ENCODE measurements at regions not wholly inside any gene's neighbourhood (a gene's known extent, or its start where the extent isn't known, plus 50 kb on each side); places are given as distances from the start of the nearest gene placed in this dataset.
"Not testable (repeated sequence)": the region's sequence is repeated elsewhere in the genome, so short reads cannot be mapped to it uniquely, and the experiment has no call there.

DNA sequence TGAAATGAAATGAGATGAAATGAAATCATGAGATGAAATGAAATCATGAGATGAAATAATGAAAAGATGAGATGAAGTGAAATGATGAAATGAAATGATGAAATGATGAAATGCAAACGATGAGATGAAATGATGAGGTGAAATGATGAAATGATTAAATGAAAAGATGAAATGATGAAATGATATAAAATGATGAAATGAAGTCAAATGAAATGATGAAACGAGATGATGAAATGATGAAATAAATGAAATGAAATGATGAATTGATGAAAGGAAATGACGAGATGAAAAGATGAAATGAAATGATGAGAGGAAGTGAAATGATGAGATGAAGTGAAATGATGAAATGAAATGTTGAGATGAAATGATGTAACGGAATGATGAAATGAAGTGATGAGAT is 595.6 kb downstream of the TP53TG3F start:
- no peaks in the 10 kb centered on the region for H3K36me3 ChIP-seq (ENCODE audit: insufficient read depth, low read length)
- H3K9me3 ChIP-seq (ENCODE audit: control insufficient read depth in 1 of 2, low read length in 2 of 2), result no peaks in the 10 kb centered on the region
- no peaks in the 10 kb centered on the region for H3K27me3 Mint-ChIP-seq
- no peak for DNase-seq
- H3K4me3 ChIP-seq (ENCODE audit: low read length in 2 of 2), result no peak overlapping the region
- ChIA-PET CTCF (ENCODE audit: partially characterized antibody) (no interaction called here), POLR2A (ENCODE audit: partially characterized antibody) (no interaction called here)
- peaks cover 4 to 11% of the 10 kb centered on the region in 2 donors for H3K36me3 Mint-ChIP-seq
- H3K4me1 Mint-ChIP-seq, result no peaks in the 10 kb centered on the region
- no peak overlapping the region for H3K27ac ChIP-seq (ENCODE audit: low read depth, low read length)
- peaks cover 2 to 43% (median 23%) of the 10 kb centered on the region in 8 donors for H3K9me3 Mint-ChIP-seq
- intact Hi-C loops (cut with micrococcal nuclease), result no loop called here
- H3K4me1 ChIP-seq (ENCODE audit: insufficient read depth, low read length), result no peaks in the 10 kb centered on the region
- H3K27ac Mint-ChIP-seq, result no peak overlapping the region
- no peaks in the 10 kb centered on the region for H3K27me3 ChIP-seq (ENCODE audit: insufficient read depth, low read length)
- H3K4me3 Mint-ChIP-seq, result no peak overlapping the region

DNA sequence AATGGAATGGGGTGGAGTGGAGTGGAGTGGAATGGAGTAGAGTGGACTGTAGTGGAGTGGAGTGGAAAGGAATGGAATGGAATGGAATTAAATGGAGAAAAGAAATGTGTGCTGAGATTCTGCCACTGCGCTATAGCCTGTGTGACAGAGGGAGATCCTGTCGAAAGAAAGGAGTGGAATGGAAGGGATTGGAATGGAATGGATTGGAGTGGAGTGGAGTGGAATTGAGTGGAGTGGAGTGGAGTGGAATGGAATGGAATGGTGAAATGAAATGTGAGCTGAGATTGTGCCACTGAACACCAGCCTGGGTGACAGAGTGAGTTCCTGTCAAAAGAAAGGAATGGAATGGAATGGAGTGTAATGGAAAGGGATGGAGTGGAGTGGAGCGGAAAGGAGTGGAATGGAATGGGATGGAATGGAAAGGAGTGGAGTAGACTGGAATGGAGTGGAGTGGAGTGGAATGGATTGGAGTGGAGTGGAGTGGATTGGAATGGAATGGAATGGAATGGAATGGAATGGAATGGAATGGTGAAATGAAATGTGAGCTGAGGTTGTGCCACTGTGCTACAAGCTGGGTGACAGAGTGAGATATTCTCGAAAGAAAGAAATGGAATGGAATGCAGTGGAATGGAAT is 603.3 kb downstream of the TP53TG3F start:
- H3K9me3 ChIP-seq (ENCODE audit: control insufficient read depth in 1 of 2, low read length in 2 of 2), result peaks cover 0 to 22% of the 10 kb centered on the region in 2 donors
- H3K4me3 Mint-ChIP-seq; H3K27me3 Mint-ChIP-seq; H3K4me3 ChIP-seq (ENCODE audit: low read length in 2 of 2); DNase-seq; intact Hi-C loops (cut with micrococcal nuclease); H3K36me3 ChIP-seq (ENCODE audit: insufficient read depth, low read length); H3K4me1 ChIP-seq (ENCODE audit: insufficient read depth, low read length); CTCF ChIA-PET (ENCODE audit: partially characterized antibody); H3K27me3 ChIP-seq (ENCODE audit: insufficient read depth, low read length); POLR2A ChIA-PET (ENCODE audit: partially characterized antibody); H3K27ac Mint-ChIP-seq; H3K27ac ChIP-seq (ENCODE audit: low read depth, low read length): not testable (repeated sequence)
- peaks cover 6 to 56% (median 47%) of the 10 kb centered on the region in 8 donors for H3K9me3 Mint-ChIP-seq
- peaks cover 0 to 10% (median 2%) of the 10 kb centered on the region in 4 donors for H3K4me1 Mint-ChIP-seq
- H3K36me3 Mint-ChIP-seq, result peaks cover 10 to 36% of the 10 kb centered on the region in 2 donors

DNA sequence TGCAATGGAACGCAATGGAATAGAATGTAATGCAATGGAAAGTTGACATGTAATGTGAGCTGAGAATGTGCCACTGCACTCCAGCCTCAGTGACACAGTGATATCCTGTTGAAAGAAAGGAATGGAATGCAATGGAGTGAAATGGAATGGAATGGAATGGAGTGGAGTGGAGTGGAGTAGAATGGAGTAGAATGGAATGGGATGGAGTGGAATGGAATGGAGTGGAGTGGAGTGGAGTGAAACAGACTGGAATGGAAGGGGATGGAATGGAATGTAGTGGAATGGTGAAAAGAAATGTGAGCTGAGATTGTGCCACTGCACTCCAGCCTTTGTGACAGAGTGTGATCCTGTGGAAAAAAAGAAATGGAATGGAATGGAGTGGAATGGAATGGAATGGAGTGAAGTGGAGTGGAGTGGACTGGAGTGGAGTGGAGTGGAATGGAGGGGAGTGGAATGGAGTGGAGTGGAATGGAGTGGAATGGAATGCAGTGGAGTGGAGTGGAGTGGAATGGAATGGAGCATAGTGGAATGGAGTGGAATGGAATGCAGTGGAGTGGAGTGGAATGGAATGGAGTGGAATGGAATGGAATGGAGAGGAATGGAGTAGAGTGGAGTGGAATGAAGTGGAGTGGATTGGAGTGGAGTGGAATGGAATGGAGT is 604.2 kb downstream of the TP53TG3F start:
- Mint-ChIP-seq H3K4me1 (peaks cover 0 to 10% (median 2%) of the 10 kb centered on the region in 4 donors), H3K9me3 (peaks cover 6 to 60% (median 49%) of the 10 kb centered on the region in 8 donors), H3K36me3 (peaks cover 10 to 36% of the 10 kb centered on the region in 2 donors)
- CTCF ChIA-PET (ENCODE audit: partially characterized antibody); DNase-seq; H3K4me1 ChIP-seq (ENCODE audit: insufficient read depth, low read length); H3K27me3 Mint-ChIP-seq; H3K27ac ChIP-seq (ENCODE audit: low read depth, low read length); H3K4me3 ChIP-seq (ENCODE audit: low read length in 2 of 2); H3K27ac Mint-ChIP-seq; intact Hi-C loops (cut with micrococcal nuclease); H3K4me3 Mint-ChIP-seq; H3K27me3 ChIP-seq (ENCODE audit: insufficient read depth, low read length); POLR2A ChIA-PET (ENCODE audit: partially characterized antibody); H3K36me3 ChIP-seq (ENCODE audit: insufficient read depth, low read length): not testable (repeated sequence)
- H3K9me3 ChIP-seq (ENCODE audit: control insufficient read depth in 1 of 2, low read length in 2 of 2), result peaks cover 0 to 22% of the 10 kb centered on the region in 2 donors

DNA sequence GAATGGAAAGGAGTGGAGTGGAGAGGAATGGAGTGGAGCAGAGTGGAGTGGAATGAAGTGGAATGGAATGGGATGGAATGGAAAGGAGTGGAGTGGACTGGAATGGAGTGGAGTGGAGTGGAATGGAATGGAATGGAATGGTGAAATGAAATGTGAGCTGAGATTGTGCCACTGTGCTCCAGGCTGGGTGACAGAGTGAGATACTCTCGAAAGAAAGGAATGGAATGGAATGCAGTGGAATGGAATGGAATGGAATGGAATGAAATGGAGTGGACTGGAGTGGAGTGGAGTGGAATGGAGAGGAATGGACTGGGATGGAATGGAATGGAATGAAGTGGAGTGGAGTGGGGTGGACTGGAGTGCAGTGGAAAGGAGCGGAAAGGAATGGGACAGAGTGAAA is 605.2 kb downstream of the TP53TG3F start:
- H3K27me3 Mint-ChIP-seq; H3K27ac Mint-ChIP-seq; POLR2A ChIA-PET (ENCODE audit: partially characterized antibody); H3K36me3 ChIP-seq (ENCODE audit: insufficient read depth, low read length); H3K4me3 ChIP-seq (ENCODE audit: low read length in 2 of 2); H3K27me3 ChIP-seq (ENCODE audit: insufficient read depth, low read length); H3K27ac ChIP-seq (ENCODE audit: low read depth, low read length); DNase-seq; H3K4me1 ChIP-seq (ENCODE audit: insufficient read depth, low read length); intact Hi-C loops (cut with micrococcal nuclease); CTCF ChIA-PET (ENCODE audit: partially characterized antibody): not testable (repeated sequence)
- Mint-ChIP-seq H3K9me3 (peaks cover 6 to 66% (median 50%) of the 10 kb centered on the region in 8 donors), H3K4me3 (peak overlapping the region in 1 of 8 donors; percentile 8), H3K4me1 (peaks cover 0 to 10% (median 2%) of the 10 kb centered on the region in 4 donors), H3K36me3 (peaks cover 10 to 36% of the 10 kb centered on the region in 2 donors)
- H3K9me3 ChIP-seq (ENCODE audit: control insufficient read depth in 1 of 2, low read length in 2 of 2), result peaks cover 0 to 22% of the 10 kb centered on the region in 2 donors

DNA sequence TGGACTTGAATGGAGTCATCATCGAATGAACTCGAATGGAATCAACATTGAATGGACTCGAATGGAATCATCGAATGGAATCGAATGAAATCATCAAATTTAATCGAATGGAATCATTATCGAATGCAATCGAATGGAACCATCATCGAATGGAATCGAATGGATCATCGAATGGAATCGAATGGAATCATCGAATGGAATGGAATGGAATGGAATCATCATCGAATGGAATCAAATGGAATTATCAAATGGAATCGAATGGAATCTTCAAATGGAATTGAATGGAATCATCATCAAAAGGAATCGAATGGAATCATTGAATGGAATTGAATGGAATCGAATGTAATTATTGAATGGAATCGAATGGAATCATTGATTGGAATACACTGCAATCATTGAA is 610.3 kb downstream of the TP53TG3F start:
- intact Hi-C loops (cut with micrococcal nuclease); H3K27ac Mint-ChIP-seq; H3K4me3 Mint-ChIP-seq; H3K27me3 Mint-ChIP-seq; CTCF ChIA-PET (ENCODE audit: partially characterized antibody); H3K4me1 ChIP-seq (ENCODE audit: insufficient read depth, low read length); H3K9me3 ChIP-seq (ENCODE audit: control insufficient read depth in 1 of 2, low read length in 2 of 2); H3K27me3 ChIP-seq (ENCODE audit: insufficient read depth, low read length); DNase-seq; H3K36me3 ChIP-seq (ENCODE audit: insufficient read depth, low read length); H3K27ac ChIP-seq (ENCODE audit: low read depth, low read length); H3K4me3 ChIP-seq (ENCODE audit: low read length in 2 of 2); POLR2A ChIA-PET (ENCODE audit: partially characterized antibody); H3K4me1 Mint-ChIP-seq: not testable (repeated sequence)
- H3K36me3 Mint-ChIP-seq, result peaks cover 2 to 13% of the 10 kb centered on the region in 2 donors
- H3K9me3 Mint-ChIP-seq, result peaks cover 3 to 46% (median 27%) of the 10 kb centered on the region in 8 donors

DNA sequence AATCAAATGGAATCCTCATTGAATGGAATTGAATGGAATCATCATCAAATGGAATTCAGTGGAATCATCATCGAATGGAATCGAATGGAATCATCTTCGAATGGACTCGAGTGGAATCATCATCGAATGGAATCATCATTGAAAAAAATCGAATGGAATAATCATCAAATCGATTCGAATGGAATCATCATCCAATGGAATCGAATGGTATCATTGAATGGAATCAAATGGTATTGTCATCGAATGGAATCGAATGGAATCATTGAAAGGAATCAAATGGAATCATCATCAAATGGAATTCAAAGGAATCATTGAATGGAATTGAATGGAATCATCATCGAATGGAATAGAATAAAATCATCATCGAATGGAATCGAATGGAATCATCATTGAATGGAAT is 619.3 kb downstream of the TP53TG3F start:
- POLR2A ChIA-PET (ENCODE audit: partially characterized antibody), result no interaction called here
- peaks cover 0 to 96% (median 73%) of the 10 kb centered on the region in 8 donors for H3K9me3 Mint-ChIP-seq

DNA sequence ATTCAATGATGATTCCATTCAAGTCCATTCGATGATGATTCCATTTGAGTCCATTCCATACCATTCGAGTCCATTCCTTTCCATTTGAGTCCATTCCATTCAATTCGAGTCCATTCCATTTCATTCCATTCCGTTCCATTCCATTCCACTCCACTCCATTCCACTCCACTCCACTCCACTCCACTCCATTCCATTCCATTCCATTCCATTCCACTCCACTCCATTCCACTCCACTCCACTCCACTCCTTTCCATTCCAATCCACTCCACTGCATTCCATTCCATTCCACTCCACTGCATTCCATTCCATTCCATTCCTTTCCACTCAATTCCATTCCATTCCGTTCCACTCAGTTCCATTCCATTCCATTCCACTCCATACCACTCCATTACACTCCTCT is 625.6 kb downstream of the TP53TG3F start:
- intact Hi-C loops (cut with micrococcal nuclease); H3K27ac Mint-ChIP-seq; H3K36me3 ChIP-seq (ENCODE audit: insufficient read depth, low read length); POLR2A ChIA-PET (ENCODE audit: partially characterized antibody); H3K4me1 Mint-ChIP-seq; H3K4me1 ChIP-seq (ENCODE audit: insufficient read depth, low read length); H3K27me3 ChIP-seq (ENCODE audit: insufficient read depth, low read length); H3K27ac ChIP-seq (ENCODE audit: low read depth, low read length); DNase-seq; H3K4me3 ChIP-seq (ENCODE audit: low read length in 2 of 2); H3K4me3 Mint-ChIP-seq; H3K27me3 Mint-ChIP-seq; CTCF ChIA-PET (ENCODE audit: partially characterized antibody): not testable (repeated sequence)
- Mint-ChIP-seq H3K36me3 (peaks cover 5 to 28% of the 10 kb centered on the region in 2 donors), H3K9me3 (peaks cover 7 to 96% (median 83%) of the 10 kb centered on the region in 8 donors)
- peaks cover 0 to 39% of the 10 kb centered on the region in 2 donors for H3K9me3 ChIP-seq (ENCODE audit: control insufficient read depth in 1 of 2, low read length in 2 of 2)

More for the DNA sequence above, 619.3 kb downstream of the TP53TG3F start:
- Histone ChIP-seq H3K27ac (ENCODE audit: low read depth, low read length) (no peak overlapping the region), H3K36me3 (ENCODE audit: insufficient read depth, low read length) (no peaks in the 10 kb centered on the region), H3K4me1 (ENCODE audit: insufficient read depth, low read length) (no peaks in the 10 kb centered on the region), H3K4me3 (ENCODE audit: low read length in 2 of 2) (no peak overlapping the region), H3K27me3 (ENCODE audit: insufficient read depth, low read length) (no peaks in the 10 kb centered on the region), H3K9me3 (ENCODE audit: control insufficient read depth in 1 of 2, low read length in 2 of 2) (peaks cover 0 to 22% of the 10 kb centered on the region in 2 donors)
- Mint-ChIP-seq H3K4me3 (no peak overlapping the region), H3K27me3 (no peaks in the 10 kb centered on the region), H3K36me3 (peaks cover 3% of the 10 kb centered on the region in 2 donors), H3K27ac (no peak overlapping the region), H3K4me1 (peaks cover 0 to 3% (median 0%) of the 10 kb centered on the region in 4 donors)
- DNase-seq, result no peak
- CTCF ChIA-PET (ENCODE audit: partially characterized antibody), result no interaction called here
- intact Hi-C loops (cut with micrococcal nuclease), result no loop called here
